Thymus (tissue), 11 donors: ENCODE measurements at regions not wholly inside any gene's neighbourhood (a gene's known extent, or its start where the extent isn't known, plus 50 kb on each side); places are given as distances from the start of the nearest gene placed in this dataset.
A peak's percentile ranks its signal among the peaks of the same experiment; 100 is the strongest.

Experiments used
- DNase-seq, 9 donors: peaks; one replicate each; pipeline ENCODE4 v3.0.0-alpha.2; 2013; ENCODE audit warnings: low spot score in 9 of 9, low read depth in 6 of 9, missing footprints in 1 of 9
- H3K27ac ChIP-seq, 2 donors: one replicate each; pipeline ENCODE4 v1.5.1; 2013; ENCODE audit warnings: control low read depth in 1 of 2, low read depth in 1 of 2, low read length in 1 of 2, mild to moderate bottlenecking in 1 of 2, moderate library complexity in 1 of 2
- H3K27me3 ChIP-seq, 2 donors: one replicate each; pipeline ENCODE4 v1.5.1; 2013; ENCODE audit warnings: low read length in 1 of 2; ENCODE audit not compliant: control insufficient read depth in 2 of 2, insufficient read depth in 1 of 2
- H3K36me3 ChIP-seq, 2 donors: one replicate each; pipeline ENCODE4 v1.5.1; 2013; ENCODE audit warnings: low read length in 1 of 2, mild to moderate bottlenecking in 1 of 2, moderate library complexity in 1 of 2; ENCODE audit not compliant: control insufficient read depth in 2 of 2, insufficient read depth in 2 of 2
- H3K4me1 ChIP-seq, 2 donors: one replicate each; pipeline ENCODE4 v1.5.1; 2013; ENCODE audit warnings: low read length in 2 of 2; ENCODE audit not compliant: control insufficient read depth in 2 of 2, insufficient read depth in 2 of 2
- H3K4me3 ChIP-seq, 2 donors: one replicate each; pipeline ENCODE4 v1.5.1; 2013; ENCODE audit warnings: low read length in 2 of 2, control low read depth in 1 of 2, mild to moderate bottlenecking in 1 of 2
- H3K9me3 ChIP-seq, 2 donors: one replicate each; pipeline ENCODE4 v1.5.1; 2013; ENCODE audit warnings: low read length in 1 of 2, mild to moderate bottlenecking in 1 of 2; ENCODE audit not compliant: control insufficient read depth in 2 of 2, insufficient read depth in 1 of 2
- WGBS: extraction: QIAGEN DNeasy Blood & Tissue Kit; methylation state at CpG from one replicate; pipeline ENCODE4 v1.1.7; 2013; 5-methylcytosine and 5-hydroxymethylcytosine counted together
- donor health status: healthy.

DNA sequence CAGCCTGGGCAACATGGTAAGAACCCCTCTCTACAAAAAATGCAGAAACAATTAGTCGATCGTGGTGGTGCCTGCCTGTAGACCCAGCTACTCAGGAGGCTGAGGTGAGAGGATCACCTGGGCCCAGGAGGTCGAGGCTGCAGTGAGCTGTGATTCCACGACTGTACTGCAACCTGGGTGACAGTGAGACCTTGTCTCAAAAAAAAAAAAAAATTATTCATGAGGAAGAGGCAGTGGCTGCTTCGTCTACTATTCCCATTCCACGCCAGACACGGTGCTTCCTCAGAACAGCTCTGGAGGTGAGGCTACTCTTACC, 52.2 kb upstream of the GSE1 start:
- WGBS = 96% methylated on average over 7 of the region's 7 CpGs
- Histone ChIP-seq H3K36me3 (peaks cover 7 to 28% of the 10 kb centered on the region in 2 donors), H3K9me3 (peaks cover 0 to 2% of the 10 kb centered on the region in 2 donors), H3K4me1 (peaks cover 28 to 81% of the 10 kb centered on the region in 2 donors), H3K27me3 (no peaks in the 10 kb centered on the region), H3K27ac (no peak overlapping the region), H3K4me3 (no peak overlapping the region)
- DNase-seq = no peak

DNA sequence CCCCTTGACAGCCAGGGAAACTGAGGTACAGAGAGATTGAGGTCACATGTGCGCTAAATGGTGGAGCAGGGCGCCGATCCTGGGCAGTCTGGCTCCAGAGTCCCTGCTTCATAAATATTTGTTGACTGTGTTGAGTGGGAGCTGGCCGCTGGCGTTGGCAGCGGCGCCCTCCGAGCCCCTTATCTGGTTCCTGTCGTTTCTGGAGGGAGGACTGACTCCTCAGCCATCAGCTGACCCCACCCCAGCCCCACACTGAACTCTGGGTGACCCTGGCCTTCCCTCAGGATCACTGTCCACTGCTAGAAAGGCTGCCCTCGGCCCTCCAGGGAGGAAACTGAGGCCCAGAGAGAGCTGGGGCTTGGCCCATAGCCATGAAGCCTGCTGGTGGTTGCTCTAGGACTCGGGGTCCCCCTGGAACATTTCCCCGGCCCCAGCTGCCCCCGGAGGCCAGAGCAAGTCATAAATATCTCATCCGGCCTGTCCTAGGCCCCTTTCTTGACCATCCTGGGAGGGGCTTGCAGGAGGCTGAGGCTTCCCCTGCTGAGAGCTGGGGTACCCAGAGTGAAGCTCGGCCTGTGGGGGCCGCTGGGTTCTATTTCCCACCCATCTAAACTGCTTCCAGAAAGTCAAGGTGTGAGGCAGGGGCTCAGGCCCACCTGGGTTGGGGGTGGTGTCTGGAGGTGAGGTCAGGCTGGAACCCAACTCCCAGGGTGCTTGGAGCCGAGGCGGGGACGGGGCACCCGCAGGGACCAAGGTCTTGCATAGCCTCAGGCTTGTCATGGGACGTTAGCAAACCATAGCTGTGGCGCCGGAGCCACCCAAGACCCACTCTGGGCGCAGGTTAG, 51.7 kb upstream of the GSE1 start:
- Histone ChIP-seq H3K4me3 (no peak overlapping the region), H3K27me3 (no peaks in the 10 kb centered on the region), H3K4me1 (peaks cover 34 to 87% of the 10 kb centered on the region in 2 donors), H3K36me3 (peaks cover 7 to 28% of the 10 kb centered on the region in 2 donors), H3K9me3 (peaks cover 0 to 7% of the 10 kb centered on the region in 2 donors), H3K27ac (peak overlapping the region; percentile 38 to 46)
- no peak for DNase-seq
- 94% methylated on average over 24 of the region's 24 CpGs for WGBS

DNA sequence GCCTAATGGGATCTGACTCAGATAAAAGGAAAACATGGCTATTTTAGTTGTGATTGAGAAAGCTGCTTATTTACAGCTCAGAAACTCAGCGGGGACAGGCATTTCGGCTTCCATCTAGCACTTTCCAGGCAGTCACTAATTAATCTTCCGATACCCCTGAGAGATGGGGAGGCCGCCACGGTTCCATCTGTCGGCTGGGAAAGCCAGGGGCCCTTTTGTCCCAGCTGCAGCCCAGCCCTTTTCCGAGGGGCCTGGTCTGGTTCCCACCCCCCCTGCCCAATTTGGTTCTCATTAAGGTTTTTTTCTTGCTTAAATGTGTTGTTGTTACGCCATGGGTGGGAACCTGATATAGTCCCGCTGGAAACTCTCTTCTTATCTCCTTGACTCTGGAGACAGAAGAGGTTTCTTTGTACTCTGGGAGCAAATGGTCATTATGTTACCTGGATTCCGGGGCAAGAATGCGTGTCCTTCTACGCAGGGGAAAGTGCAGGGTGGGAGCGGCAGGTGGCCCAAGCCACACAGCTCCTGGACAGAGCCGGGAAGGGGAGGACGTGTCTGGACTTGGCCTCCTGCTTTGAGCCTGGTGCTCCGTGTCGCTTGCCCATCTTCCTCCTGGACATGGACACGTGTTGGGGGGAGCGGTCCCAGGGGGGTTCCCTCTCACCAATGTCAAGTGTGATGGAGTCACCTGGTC, 50.9 kb upstream of the GSE1 start:
- no peaks in the 10 kb centered on the region for H3K27me3 ChIP-seq
- WGBS = 94% methylated on average over 19 of the region's 19 CpGs
- no peak overlapping the region for H3K4me3 ChIP-seq
- peaks cover 7 to 28% of the 10 kb centered on the region in 2 donors for H3K36me3 ChIP-seq
- H3K27ac ChIP-seq = peak overlapping the region; percentile 38 to 46
- no peak for DNase-seq
- H3K9me3 ChIP-seq = peaks cover 0 to 10% of the 10 kb centered on the region in 2 donors
- H3K4me1 ChIP-seq = peaks cover 36 to 91% of the 10 kb centered on the region in 2 donors

DNA sequence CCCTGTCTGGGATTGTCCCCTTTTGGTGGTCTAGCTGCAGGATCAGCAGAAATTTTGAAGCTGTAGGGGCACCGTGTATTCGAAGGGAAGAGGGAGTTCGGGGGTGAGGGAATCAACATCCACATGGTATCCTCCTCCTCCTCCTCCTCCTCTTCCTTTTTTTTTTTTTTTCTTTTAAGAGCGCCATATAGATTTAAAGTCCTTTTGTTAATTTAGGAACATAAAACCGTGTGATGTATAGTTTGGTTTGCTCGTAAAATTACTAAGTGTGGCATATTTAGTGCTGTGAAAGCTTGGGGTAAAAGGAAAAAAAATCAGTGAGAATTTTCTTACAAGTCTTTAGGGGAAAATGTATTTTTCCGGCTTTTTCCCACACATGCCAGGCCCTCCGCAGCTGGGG, 50.1 kb upstream of the GSE1 start:
- 91% methylated on average over 8 of the region's 8 CpGs for WGBS
- Histone ChIP-seq H3K4me3 (no peak overlapping the region), H3K27ac (no peak overlapping the region)

More for the DNA sequence above, 50.1 kb upstream of the GSE1 start:
- DNase-seq = no peak
- Histone ChIP-seq H3K9me3 (peaks cover 0 to 16% of the 10 kb centered on the region in 2 donors), H3K36me3 (peaks cover 11 to 36% of the 10 kb centered on the region in 2 donors), H3K27me3 (no peaks in the 10 kb centered on the region), H3K4me1 (peaks cover 40 to 92% of the 10 kb centered on the region in 2 donors)
